ENCODE measurements at regions not wholly inside any gene's neighbourhood (a gene's known extent, or its start where the extent isn't known, plus 50 kb on each side); places are given as distances from the start of the nearest gene placed in this dataset.

DNA sequence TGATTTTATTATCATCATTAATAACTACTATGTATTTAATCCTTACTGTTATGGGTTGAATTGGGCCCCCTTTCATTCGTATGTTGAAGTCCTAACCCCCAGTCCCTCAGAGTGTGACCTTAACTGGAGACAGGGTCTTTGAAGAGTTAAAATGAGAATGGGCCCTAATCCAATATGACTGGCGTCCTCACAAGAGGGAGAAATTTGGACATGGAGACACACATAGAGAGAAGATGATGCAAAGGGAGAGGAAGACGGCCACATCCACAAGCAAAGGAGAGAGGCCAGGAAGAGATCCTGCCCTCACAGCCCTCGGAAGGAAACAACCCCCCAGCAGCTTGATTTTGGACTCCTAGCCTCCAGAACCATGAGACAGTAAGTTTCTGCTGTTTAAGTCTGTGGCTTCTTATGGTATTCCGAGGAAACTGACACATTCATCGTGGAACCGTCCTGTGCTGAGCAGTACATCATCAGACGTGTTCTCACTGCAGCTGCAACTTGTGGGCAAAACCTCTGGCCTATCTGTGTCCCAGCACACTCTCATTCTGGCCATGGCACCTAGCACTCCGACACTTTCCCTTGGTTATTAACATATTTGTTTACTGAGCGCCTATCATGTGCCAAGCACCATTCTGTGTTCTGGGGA lies 127.6 kb downstream of the SLC38A6 start:
- TF ChIP-seq CTCF (IDR thresholded peaks at IDR 0.05) (no peak), POLR2A (IDR thresholded peaks at IDR 0.05) (no peak)
